Limb (tissue), 2 donors: ENCODE measurements at regions not wholly inside any gene's neighbourhood (a gene's known extent, or its start where the extent isn't known, plus 50 kb on each side); places are given as distances from the start of the nearest gene placed in this dataset.

ENCODE experiments used
- DNase-seq, 2 donors: peaks; one replicate each; pipeline ENCODE4 v3.0.0-alpha.2; 2016; ENCODE audit errors: extremely low spot score in 2 of 2

DNA sequence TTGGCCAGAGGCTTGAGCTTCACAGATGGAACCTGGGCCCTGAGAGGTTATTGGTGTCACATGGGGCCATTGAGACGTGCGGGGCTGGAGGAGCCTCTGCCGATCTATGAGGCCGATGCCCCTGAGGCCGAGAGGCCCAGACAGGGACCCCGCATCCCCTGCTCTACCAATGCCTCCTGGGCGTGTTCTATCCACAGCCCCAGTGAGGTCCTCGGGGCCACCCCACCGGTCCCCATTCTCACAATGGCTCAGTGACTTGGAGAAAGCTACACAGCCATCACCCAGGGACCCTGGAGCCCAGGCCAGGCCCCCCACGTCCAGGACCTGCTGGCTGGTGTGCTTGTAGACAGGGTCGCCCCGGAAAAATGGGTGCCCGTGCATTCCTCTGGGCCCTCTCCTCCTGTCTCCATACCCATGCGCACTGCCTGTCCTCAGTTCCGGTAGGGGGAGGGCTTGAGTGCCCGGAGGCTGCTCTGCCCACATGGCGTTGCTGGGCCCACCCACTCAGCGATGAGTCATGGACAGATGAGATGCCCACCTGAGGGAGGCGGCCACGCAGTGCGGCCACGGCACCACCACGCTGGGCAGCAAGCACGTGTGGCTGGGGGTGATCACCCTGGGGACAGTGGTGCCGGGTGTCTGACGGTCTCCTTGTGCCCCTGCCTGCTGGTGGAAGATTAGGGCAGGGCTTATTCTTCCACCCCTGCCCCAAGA, 1224.7 kb downstream of the BRD1 start:
- no peak for DNase-seq

DNA sequence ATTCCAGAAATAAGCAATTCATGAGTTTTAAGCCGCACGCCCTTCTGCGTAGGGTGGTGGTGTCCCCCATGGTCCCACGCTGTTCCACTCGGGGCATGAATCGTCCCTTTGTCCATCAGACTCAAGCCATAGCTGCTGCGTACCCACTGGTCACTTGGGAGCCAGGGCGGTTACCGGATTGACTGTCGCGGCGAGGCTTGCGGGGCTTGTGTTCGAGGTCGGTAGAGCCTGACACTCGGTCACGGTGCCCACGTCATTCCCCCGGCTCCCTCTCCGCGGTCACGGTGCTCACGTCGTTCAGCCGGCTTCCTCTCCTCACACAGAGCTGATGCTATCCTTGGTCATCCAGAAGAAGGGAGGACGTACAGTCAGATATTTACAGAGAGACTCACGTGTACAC, 1227.0 kb downstream of the BRD1 start:
- no peak for DNase-seq

DNA sequence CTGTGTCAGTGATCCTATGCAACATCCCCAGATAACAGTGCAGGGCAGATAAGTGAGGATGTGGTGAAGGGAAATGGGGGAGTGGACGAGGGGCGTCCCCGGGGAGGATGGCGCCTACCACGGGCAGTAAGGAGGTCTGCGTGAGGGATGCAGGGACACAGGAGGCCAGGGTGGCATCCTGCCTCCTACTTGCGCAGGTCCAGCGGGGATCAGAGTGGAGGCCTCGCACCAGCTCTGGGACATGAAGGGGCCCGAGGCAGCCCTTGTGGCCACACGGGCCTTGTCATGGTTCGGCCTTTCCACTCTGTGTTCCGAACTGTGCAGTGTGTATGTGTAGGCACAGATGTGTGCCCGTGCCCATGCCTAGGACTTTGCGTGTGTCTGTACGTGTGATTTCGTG, 1227.5 kb downstream of the BRD1 start:
- DNase-seq, result no peak

DNA sequence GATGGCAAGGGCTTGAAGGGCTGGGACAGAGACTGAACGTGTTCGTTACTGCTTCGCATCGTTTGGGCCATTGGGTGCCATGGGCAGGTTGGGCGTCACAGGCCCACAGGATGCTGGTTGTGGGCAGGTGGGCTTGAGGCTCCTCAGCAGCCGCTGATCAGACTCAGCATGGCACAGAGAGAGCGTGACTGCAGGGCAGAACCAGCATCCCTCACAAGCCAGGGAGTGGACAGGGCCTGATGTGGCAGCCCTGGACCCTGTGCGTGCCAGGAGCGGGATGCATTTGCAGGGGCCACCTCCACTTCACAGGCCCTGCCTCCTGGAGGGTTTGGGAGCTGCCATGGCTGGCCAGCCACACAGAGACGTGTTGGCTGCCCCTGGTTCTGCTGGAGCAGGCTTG, 1228.3 kb downstream of the BRD1 start:
- no peak for DNase-seq

DNA sequence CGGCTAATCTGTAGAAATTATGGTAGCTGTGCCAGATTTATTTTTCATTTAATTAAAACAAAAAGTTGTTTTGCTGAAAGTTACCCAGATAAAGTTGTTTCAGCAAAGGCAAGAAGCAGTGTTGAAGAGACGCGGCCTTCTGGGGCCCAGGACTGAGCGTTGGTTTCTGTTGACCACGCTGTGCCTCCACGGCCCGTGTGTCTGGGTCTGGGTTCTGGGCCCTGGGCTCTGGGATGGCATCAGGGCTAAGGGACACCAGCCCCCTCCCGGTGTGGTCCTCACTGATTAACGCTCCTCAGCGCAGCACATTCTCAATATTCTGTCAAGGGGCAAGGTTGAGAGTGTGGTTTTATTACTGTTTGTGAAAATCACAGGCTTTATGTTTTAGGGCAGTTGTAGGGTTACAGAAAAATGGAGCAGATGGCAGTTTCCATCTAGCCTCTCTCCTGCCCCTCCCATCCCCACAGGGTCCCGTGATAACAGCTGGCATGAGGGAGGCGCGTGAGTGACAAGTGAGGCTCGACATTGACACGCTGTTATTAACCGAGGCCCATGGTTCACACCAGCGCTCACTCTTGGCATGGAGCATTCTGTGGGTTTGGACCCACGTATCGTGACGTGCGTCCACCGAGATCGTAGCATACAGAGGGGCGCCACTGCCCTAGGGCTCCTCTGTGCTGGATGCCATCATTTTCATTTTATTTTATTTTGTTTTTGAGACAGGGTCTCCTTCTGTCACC, 1231.4 kb downstream of the BRD1 start:
- no peak for DNase-seq

DNA sequence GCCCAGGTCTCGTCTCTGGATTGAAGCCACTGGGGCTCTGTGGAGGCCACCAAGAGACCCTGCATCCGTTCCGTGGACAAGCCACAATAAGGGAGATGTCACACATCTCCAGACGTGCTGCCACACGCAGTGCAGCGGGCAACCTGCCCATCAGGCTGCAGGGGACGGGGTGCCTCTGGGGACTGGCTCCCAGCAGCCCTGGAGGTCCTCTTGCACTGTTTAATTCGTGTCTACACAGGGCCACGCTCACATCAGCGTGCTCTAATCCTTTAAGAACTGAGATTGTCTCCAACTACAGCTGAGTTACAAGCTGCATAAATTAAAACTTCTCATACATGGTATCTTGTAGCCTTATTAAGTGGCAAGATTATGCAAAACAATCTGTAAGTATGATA, 1232.2 kb downstream of the BRD1 start:
- no peak for DNase-seq

DNA sequence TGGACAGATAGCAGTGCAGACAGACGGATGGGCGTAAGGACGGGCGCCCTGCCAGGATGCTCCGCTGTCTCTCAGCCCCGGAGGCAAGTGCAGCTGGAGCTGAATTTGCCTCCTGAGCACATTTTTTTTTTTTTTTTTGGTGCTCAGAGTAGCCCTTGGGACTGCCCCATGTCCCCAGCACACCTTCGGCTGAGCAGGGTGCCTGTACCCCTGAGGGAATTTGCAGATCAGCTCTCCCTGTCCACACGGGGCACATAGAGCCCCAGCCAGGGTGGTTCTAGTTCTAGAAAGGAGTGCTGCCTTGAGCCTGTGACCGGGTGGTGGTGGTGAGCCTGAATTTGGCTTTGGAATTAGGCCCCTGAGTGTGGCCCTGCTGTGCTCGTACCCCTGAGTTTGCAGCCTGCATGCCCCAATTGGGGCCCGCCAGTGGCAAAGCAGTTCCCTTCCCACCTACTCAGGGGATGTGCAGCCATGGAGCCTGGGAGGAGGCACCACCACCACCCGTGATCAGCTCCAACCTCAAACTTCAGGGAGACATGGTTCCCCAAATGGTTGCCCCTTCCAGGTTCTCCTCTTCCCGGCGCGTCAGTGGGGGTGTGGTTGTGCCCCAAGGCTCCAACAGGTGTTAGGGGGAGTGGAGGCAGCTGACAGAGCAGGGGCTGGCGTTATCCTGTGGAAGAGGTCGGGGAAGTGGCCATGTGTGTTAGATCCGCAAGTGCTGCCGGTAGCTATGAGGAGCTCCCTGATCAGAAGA, 1232.7 kb downstream of the BRD1 start:
- DNase-seq, result no peak

DNA sequence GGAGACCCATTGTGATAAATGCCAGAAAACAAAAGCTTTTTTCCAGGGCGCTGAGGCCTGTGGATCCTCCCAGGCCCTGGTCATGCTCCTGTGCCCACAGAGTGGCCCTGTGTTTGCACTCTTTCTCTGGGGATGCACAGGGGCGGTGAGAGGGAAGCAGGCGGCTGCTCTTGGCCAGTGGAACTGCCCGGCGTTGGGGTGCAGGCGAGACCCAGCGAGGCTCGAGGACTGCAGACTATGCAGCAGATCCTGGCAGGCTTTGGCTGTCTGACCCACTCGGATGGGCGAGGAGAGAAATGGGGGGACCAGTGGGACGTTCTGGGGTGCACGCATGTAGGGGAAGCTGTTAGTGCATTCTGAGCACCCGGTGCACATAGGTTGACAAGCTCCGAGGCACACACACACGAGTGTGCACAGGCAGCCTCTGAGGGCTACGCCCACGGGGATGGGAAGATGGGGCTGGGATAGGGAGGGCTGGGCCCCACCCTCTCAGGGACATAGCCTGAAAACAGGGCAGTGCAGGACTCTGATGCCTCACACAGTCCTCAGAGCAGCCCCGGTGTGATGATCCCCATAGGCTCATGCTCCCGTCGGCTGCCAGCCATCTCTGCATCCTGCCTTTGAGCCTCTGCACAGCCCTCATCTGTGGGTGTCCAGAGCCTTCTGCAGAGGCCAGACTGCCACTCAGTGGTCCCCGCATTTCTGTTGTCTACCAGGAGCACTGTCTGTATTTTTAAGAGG, 1233.5 kb downstream of the BRD1 start:
- DNase-seq, result no peak

DNA sequence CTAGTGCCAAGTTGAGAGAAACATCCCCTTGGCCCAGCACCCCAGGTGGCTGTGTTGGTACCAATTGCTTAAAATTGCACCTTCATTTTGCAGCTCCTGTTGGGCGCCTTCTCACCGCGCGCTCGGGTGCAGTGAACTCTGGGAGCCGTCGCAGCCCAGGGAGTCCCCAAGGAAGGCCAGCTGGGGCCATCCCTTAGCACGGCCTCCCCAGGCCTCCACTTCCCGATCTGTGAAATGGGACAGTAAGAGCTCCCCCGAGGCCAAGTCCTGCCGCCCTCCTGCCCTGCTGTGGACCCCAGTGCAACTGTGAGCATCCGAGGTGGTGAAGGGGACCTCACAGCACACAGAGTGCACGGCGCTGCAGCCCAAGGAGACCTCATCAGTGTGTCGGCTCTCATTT, 1234.1 kb downstream of the BRD1 start:
- DNase-seq, result no peak

DNA sequence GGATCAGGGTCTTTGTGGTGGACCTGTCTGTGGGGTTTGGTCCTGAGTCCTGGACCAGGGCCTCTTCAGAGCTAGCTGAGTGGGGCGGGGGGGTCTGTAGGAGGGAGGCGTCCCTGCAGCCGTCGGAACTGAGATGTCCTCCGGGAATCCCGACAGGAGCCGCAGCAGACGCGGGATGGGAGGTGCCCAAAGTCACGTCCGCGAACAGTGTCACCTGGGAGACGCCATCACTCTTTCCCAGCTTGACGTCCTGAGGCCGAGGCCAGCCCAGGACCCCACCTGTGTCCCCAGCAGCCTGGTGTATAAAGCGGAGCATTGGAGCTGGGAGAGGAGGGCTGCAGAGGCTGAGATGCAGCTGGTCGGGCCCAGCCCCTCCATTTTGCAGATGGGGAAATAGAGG, 1234.7 kb downstream of the BRD1 start:
- no peak for DNase-seq

DNA sequence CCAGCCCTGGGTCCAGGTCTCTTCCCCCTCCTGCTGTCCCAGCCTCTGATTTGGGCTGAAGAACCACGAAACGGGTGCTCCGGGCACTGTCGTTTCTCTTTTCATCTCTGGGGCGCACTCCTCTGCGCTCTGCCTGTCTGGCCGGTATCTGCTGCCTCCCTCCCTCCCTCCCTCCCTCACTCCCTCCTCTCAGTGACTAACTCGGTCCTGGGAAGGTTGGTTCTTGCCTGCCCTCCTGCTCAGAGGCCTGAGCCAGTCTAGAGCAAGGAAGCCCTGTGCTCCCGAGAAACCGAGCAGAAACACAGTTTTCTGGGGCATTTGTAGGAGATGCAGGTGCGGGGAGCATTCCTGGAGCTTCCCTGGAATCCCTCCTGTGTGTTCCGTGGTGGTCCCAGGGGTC, 1235.2 kb downstream of the BRD1 start:
- no peak for DNase-seq

DNA sequence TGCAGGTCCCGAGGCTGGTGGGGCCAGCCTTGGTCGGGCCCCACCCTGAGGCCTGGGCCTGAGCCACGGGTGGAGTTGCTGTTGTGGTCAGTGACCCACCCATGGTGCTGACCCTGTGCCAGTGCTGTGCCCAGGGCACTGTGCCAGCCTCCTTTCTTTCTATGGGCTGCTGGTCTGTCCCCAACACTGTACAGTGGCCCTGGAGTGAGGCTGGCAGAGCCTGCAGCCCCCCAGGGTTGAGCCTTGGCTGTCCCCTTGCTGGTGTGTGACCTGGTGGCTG, 1235.7 kb downstream of the BRD1 start:
- no peak for DNase-seq

DNA sequence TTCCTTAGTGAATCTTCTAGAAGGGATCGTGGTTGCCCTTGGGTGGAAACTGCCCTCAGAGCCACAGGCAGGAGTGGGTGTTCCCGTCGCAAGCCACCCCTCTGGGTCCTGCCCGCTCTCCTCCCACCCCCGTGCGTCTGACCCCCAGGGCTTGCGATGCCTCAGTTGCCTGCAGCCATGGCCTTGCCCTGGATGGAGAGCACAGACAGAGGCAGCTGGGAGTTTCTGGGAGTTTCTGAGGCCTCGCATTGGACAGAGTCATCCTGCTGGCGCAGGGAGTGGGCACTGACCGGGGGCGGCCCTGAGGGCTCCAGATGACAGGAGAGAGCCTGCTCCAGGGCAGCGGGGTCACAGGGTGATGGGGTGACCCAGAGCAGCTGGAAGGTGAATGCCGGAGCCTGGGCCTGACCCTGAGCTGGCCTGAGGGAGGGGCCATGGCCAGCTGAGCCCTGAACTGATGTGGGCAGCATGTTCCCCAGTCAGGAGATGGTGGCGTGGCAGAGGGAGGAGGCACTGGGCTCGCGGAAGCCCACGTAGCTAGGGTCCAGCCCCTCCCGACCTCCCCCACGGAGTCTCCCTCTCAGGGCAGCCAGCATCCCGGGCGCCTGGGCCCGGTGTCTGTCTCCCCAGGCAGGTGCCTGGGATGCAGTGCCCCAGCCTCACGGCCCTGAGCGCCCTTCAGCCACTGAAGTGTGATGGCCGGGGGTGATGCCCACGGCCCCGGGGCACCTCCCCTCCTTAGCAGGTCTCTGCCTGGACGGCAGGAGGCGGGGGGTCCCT, 1236.2 kb downstream of the BRD1 start:
- DNase-seq, result no peak

DNA sequence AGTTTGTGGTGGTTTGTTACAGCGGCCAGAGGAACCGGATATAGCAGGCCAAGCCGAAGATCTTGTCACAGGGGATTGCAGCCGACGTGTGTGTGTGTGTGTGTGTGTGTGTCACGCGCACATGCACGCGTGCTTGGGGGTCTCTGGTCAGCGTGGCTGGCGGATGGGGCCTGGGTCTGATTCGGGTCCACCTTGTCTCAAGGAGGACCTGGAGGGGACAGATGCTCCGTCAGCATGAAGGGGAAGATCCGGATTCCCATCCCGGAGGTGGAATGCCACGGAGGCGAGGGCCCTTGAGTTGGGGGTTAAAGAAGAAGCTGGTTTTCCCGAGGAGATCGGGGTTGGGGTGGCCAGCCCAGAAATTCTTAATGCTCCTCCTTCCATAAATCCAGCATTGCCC, 1237.8 kb downstream of the BRD1 start:
- DNase-seq, result no peak

DNA sequence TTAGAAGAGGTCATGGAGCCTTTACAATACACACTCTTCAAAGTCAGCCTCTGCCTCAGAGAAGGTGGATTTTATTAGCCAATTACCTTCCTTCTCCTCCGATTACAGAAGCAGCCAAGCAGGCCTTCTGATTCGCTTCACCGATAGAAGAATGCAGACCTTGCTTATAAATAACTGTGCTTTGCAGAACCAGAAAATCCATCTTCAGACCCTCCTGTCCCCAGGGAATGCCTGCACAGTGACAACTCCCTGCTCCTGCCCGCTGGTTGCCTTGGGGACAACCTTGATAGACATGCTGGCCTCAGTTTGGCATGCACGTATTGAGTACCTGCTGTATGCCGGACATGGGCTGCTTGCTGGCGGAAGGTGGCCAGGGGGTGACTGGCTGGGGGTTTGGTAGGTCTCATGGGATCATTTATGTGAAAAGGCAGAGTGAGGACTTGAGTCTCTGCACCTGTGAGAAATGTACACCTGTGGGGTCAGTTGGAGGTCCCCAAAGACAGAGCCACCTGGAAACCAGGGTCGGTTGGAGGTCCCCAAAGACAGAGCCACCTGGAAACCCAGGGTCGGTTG, 1238.7 kb downstream of the BRD1 start:
- DNase-seq, result no peak

DNA sequence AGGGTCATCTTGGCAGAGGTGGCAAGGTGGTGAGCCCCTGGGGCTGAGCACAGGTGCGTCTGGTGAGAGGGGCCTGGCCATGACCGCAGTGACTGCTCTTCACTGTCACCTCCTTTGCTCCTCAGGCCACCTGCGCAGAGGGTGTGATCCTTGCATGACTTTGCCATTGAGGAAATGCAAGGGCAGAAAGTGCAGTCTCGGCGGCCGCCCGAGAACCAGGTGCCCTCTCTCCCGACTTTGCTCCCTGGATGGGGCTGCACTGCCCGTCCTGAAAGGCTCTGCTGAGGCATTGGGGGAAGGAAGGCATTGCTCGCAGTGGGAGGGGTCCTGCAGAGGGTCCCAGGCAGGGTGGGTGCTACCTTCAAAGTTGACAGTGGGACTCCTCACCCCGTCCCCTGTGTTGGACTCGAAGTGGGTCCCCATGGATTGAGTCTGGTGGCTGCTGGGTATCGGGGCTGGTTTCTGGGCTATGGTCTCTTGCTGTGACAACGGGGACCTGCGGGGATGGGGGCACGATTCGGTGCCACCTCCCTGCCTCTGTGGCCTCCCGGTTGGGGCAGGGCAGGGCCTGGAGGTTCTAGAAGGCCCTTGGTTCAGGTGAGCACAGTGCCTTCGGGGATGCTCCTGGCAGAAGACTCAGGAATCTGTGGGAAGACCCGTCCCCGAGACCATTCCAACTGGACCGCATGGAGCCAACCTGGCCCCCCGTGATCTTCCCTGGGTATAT, 1239.4 kb downstream of the BRD1 start:
- DNase-seq, result no peak

DNA sequence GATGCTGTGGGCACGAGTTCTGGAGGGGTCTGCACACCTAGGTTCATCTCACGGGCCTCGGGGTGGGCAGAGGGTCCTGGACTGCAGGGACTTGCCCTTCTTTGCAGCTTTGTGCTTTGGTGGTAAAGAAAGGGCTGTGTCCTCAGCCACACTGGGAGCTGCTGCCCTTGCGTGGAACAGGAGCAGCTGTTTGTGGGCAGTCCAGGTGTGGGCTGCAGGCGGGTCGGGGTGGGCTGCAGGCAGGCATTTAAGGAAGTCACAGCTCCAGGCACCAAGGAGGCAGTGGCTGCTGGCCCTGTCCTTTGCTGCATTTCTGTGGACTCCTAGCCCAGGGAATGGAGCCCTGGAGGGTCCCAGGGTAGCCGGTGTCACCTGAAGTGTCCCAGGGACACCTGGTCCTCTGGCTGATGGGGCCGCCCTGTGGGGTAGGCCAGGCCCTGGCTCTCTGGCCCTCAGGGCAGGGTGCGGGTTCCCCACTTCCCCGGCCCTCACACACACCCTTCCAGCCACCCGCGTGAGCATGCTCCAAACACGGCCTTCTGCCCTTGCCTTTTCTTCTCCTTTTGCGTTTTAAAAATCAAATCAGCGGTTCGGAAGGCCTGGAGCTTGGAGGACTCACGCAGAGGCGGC, 1240.3 kb downstream of the BRD1 start:
- DNase-seq, result no peak

DNA sequence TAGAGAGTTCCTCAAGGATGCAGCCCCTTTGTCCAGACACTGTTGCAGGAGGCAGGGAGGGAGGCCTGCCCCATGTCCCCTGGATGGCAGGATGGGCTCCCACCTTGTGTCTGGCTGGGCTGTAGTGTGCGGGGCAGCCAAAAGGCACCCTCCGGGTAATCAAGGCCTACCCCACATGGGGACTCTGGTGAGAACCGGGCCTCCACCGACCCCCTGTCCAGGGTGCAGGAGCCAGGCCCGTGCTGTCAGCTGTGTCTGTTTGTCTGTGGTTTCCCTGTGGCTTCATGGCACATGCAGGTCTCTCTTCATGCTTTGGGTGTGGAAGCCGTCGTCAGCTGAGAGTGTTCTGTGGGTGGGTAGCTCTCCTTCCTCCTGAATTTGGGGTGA, 1240.9 kb downstream of the BRD1 start:
- no peak for DNase-seq

DNA sequence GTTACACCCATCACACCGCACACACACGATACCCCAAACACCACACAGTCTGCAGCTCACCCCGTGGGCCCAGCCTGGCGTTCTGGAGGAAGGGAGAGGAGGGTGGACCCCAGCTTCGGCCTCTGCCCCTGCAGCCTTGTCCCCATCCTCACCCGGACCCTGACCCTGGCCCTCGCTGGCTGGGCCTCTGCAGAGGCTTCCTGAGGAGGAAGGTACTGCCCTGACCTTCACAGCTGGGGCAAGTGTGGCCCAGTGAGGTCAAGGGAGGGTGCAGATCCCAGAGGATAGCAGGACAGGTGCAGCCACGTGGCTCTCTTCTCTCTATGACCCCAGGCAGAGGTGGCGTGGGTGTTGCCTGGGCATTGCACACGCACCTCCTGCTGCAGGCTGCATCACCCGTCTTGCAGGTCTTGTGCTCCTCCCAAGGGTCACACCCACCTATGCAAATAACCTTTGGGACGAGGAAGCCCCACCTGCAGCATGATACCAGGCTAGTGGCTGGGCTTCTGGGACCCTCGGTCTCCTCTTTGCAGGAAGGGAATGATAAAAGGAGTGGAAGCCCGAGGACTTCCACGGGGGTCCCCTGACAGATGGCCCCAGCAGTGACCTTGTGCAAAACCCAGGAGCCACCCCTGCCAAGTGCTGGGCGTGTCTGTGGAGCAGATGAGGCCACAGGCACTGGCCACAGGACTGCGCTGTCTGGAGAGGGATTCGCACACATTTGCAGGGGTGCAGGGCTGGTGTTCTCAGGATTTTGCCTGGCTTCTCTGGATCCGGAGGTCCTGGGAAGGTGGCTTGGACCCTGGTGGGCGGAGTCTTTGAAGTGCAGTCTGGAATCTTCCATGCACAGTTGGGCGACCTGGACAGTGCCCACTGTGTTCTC, 1241.5 kb downstream of the BRD1 start:
- no peak for DNase-seq
